HG02943 (cell line): ENCODE measurements at regions not wholly inside any gene's neighbourhood (a gene's known extent, or its start where the extent isn't known, plus 50 kb on each side); places are given as distances from the start of the nearest gene placed in this dataset.
"Not testable (repeated sequence)": the region's sequence is repeated elsewhere in the genome, so short reads cannot be mapped to it uniquely, and the experiment has no call there.

ENCODE experiments used
- ATAC-seq: cut with Tn5 transposase; IDR thresholded peaks from one replicate; pipeline ENCODE4 v1.9.1; 2021; ENCODE audit warnings: mild to moderate bottlenecking, low read depth, moderate library complexity; ENCODE audit not compliant: unreplicated experiment

- not testable (repeated sequence) for ATAC-seq
Measured at GRCh38 chr17:18546514-18547398, 70.2 kb downstream of the LGALS9C start.

GRCh38 chr17:18557086-18557485 lies 80.5 kb downstream of the LGALS9C start:
- not testable (repeated sequence) for ATAC-seq

- ATAC-seq = peak; percentile 84
Measured at GRCh38 chr17:18563381-18564098, 80.7 kb downstream of the TBC1D28 start.

- peak; percentile 27 for ATAC-seq
Measured at GRCh38 chr17:18564099-18564448, 80.1 kb downstream of the TBC1D28 start.

GRCh38 chr17:18568108-18568995 lies 75.8 kb downstream of the TBC1D28 start:
- ATAC-seq = not testable (repeated sequence)

GRCh38 chr17:18569489-18569913 lies 74.7 kb downstream of the TBC1D28 start:
- ATAC-seq = not testable (repeated sequence)

GRCh38 chr17:18572536-18572935 lies 71.7 kb downstream of the TBC1D28 start:
- not testable (repeated sequence) for ATAC-seq

GRCh38 chr17:18574137-18574536 lies 70.1 kb downstream of the TBC1D28 start:
- not testable (repeated sequence) for ATAC-seq
